Mesenchymal stem cell (in vitro differentiated cells and primary cell): ENCODE measurements at regions not wholly inside any gene's neighbourhood (a gene's known extent, or its start where the extent isn't known, plus 50 kb on each side); places are given as distances from the start of the nearest gene placed in this dataset.

ENCODE experiments used
- DNase-seq: peaks from one replicate; pipeline ENCODE4 v3.0.0-alpha.2; 2013
- H2AFZ ChIP-seq: one replicate; pipeline ENCODE4 v1.6.1; 2013; ENCODE audit warnings: low read depth, mild to moderate bottlenecking, control low read depth, inconsistent platforms, low read length, moderate library complexity
- H2AK5ac ChIP-seq: 2 replicates; pipeline ENCODE4 v1.6.1; 2013; ENCODE audit warnings: low read length, moderate library complexity, mild to moderate bottlenecking, inconsistent platforms; ENCODE audit not compliant: severe bottlenecking
- H2BK120ac ChIP-seq: one replicate; pipeline ENCODE4 v1.6.1; 2013; ENCODE audit warnings: low read depth, mild to moderate bottlenecking, inconsistent platforms, low read length, moderate library complexity
- H2BK12ac ChIP-seq, 2 experiments: one replicate each; pipeline ENCODE4 v1.6.1; 2013; ENCODE audit warnings: inconsistent platforms in 2 of 2, low read length in 2 of 2, mild to moderate bottlenecking in 2 of 2, moderate library complexity in 2 of 2, control low read depth in 1 of 2
- H2BK15ac ChIP-seq: one replicate; pipeline ENCODE4 v1.6.1; 2013; ENCODE audit warnings: mild to moderate bottlenecking, low read depth, inconsistent platforms; ENCODE audit not compliant: poor library complexity, severe bottlenecking
- H2BK5ac ChIP-seq: 2 replicates; pipeline ENCODE4 v1.6.1; 2013; ENCODE audit warnings: low read depth, mild to moderate bottlenecking, low read length, control low read depth, inconsistent platforms; ENCODE audit not compliant: poor library complexity, severe bottlenecking
- H3K14ac ChIP-seq, 2 experiments: one replicate each; pipeline ENCODE4 v1.6.1; 2013; ENCODE audit warnings: inconsistent platforms in 2 of 2, low read length in 2 of 2, control low read depth in 1 of 2, mild to moderate bottlenecking in 1 of 2, moderate library complexity in 1 of 2
- H3K18ac ChIP-seq, 2 experiments: one replicate each; pipeline ENCODE4 v1.6.1; 2013; ENCODE audit warnings: inconsistent platforms in 2 of 2, low read length in 2 of 2, control low read depth in 1 of 2, low read depth in 1 of 2, mild to moderate bottlenecking in 1 of 2
- H3K23ac ChIP-seq, 2 experiments: one replicate each; pipeline ENCODE4 v1.6.1; 2013; ENCODE audit warnings: inconsistent platforms in 2 of 2, low read length in 2 of 2, mild to moderate bottlenecking in 2 of 2, moderate library complexity in 2 of 2, control low read depth in 1 of 2
- H3K27ac ChIP-seq: 2 replicates; pipeline ENCODE4 v1.5.1; 2013; ENCODE audit warnings: mild to moderate bottlenecking, moderate library complexity, low read length, control low read depth, inconsistent platforms; ENCODE audit not compliant: poor library complexity, severe bottlenecking
- H3K27me3 ChIP-seq, 2 experiments: 2 replicates each; pipeline versions ENCODE4 v1.6.1 to v1.7.0; 2013; ENCODE audit warnings: low read length in 2 of 2, mild to moderate bottlenecking in 2 of 2, moderate library complexity in 2 of 2, control low read depth in 1 of 2, inconsistent platforms in 1 of 2; ENCODE audit not compliant: control insufficient read depth in 1 of 2, insufficient read depth in 1 of 2
- H3K36me3 ChIP-seq, 2 experiments: 2 replicates each; pipeline versions ENCODE4 v1.6.1 to v1.7.0; 2013; ENCODE audit warnings: low read length in 2 of 2, control low read depth in 1 of 2, inconsistent platforms in 1 of 2, low read depth in 1 of 2, mild to moderate bottlenecking in 1 of 2; ENCODE audit not compliant: insufficient read depth in 2 of 2, control insufficient read depth in 1 of 2
- H3K4ac ChIP-seq, 2 experiments: one replicate each; pipeline ENCODE4 v1.6.1; 2013; ENCODE audit warnings: inconsistent platforms in 2 of 2, low read length in 2 of 2, mild to moderate bottlenecking in 2 of 2, moderate library complexity in 2 of 2, control low read depth in 1 of 2, low read depth in 1 of 2
- H3K4me1 ChIP-seq: 2 replicates; pipeline ENCODE4 v1.6.1; 2013; ENCODE audit warnings: low read depth, low read length, control low read depth; ENCODE audit not compliant: control insufficient read depth, insufficient read depth
- H3K4me2 ChIP-seq: 2 replicates; pipeline ENCODE4 v1.6.1; 2013; ENCODE audit warnings: low read length, mild to moderate bottlenecking, inconsistent platforms; ENCODE audit not compliant: poor library complexity, severe bottlenecking
- H3K4me3 ChIP-seq, 2 experiments: 2 replicates each; pipeline versions ENCODE4 v1.5.1 to v1.7.0; 2013; ENCODE audit warnings: low read length in 2 of 2, mild to moderate bottlenecking in 2 of 2, control low read depth in 1 of 2, low read depth in 1 of 2; ENCODE audit not compliant: insufficient read depth in 1 of 2
- H3K79me1 ChIP-seq: replicated peaks from 2 replicates; pipeline ENCODE4 v1.6.1; 2013; ENCODE audit warnings: mild to moderate bottlenecking, control low read depth, low read length, inconsistent platforms; ENCODE audit not compliant: poor library complexity, severe bottlenecking
- H3K9ac ChIP-seq: 2 replicates; pipeline ENCODE4 v1.7.0; 2013; ENCODE audit warnings: mild to moderate bottlenecking, low read length, moderate library complexity
- H3K9me3 ChIP-seq: 2 replicates; pipeline ENCODE4 v1.7.0; 2013; ENCODE audit warnings: mild to moderate bottlenecking, low read length; ENCODE audit not compliant: control insufficient read depth
- H4K8ac ChIP-seq: one replicate; pipeline ENCODE4 v1.6.1; 2013; ENCODE audit warnings: inconsistent platforms, mild to moderate bottlenecking, low read length, moderate library complexity
- H4K91ac ChIP-seq: one replicate; pipeline ENCODE4 v1.6.1; 2013; ENCODE audit warnings: mild to moderate bottlenecking, low read length, inconsistent platforms

- Histone ChIP-seq H4K8ac (no peak overlapping the region), H4K91ac (no peak overlapping the region), H3K4me2 (no peak overlapping the region), H3K4me1 (no peaks in the 10 kb centered on the region), H3K23ac (no peak overlapping the region), H3K4ac (no peak overlapping the region), H2BK5ac (no peak overlapping the region), H3K36me3 (no peaks in the 10 kb centered on the region), H2BK15ac (no peak overlapping the region), H3K9me3 (peaks cover 30% of the 10 kb centered on the region), H3K27ac (no peak overlapping the region), H2AK5ac (no peak overlapping the region), H3K79me1 (no peaks in the 10 kb centered on the region), H3K27me3 (peaks cover 0 to 4% of the 10 kb centered on the region in 2 experiments), H2BK12ac (no peak overlapping the region), H2BK120ac (no peak overlapping the region), H2AFZ (no peak overlapping the region), H3K4me3 (no peak overlapping the region), H3K9ac (no peak overlapping the region), H3K14ac (no peak overlapping the region), H3K18ac (no peak overlapping the region)
- no peak for DNase-seq
Observed at GRCh38 chr7:106163257-106163656, 51.1 kb upstream of the SYPL1 start.
